ENCODE measurements at regions not wholly inside any gene's neighbourhood (a gene's known extent, or its start where the extent isn't known, plus 50 kb on each side); places are given as distances from the start of the nearest gene placed in this dataset.

DNA sequence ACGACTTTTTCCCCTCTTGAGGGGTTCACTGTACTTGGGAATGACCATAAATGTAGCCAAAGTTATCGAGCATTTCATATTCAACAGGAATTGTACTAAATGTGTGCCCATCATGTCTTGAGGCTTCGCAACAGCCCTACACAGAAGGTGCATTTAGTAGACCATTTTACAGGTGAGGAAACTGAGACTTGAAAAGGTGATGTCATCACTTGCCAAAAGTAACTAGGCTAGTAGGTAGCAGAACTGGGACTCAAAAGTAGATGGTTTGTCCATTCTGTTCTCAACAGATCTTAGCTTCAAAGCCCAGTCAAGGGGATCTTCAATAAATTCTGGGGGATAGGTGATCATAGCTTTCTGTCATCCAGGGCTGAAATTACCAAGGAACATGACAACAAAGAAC is 782.2 kb downstream of the MED13L start:
- Histone ChIP-seq H3K36me3 (ENCODE audit: control insufficient read depth in 4 of 4, insufficient read depth in 3 of 4, low read depth in 1 of 4, low read length in 3 of 4) (no peaks in the 10 kb centered on the region), H3K27ac (ENCODE audit: low read depth in 1 of 2, low read length in 2 of 2) (no peak overlapping the region), H3K4me1 (ENCODE audit: control insufficient read depth in 4 of 4, insufficient read depth in 4 of 4, low read length in 3 of 4) (no peaks in the 10 kb centered on the region), H3K27me3 (ENCODE audit: control insufficient read depth in 4 of 4, insufficient read depth in 4 of 4, low read length in 3 of 4) (no peaks in the 10 kb centered on the region), H3K9me3 (ENCODE audit: control insufficient read depth in 4 of 4, low read length in 3 of 4) (no peaks in the 10 kb centered on the region), H3K4me3 (ENCODE audit: low read depth in 1 of 3, low read length in 3 of 3) (no peak overlapping the region), H3K9ac (ENCODE audit: low read depth in 1 of 2, low read length in 2 of 2) (no peak overlapping the region)
- TF ChIP-seq NR2F2 (IDR thresholded peaks at IDR 0.05) (no peak), FOXA1 (IDR thresholded peaks at IDR 0.05) (no peak), RAD21 (IDR thresholded peaks at IDR 0.05) (no peak), CTCF (IDR thresholded peaks at IDR 0.05; ENCODE audit: low read depth, low read length, missing input control) (no peak), GABPA (IDR thresholded peaks at IDR 0.05 in 1 of 2, conservative IDR thresholded peaks at IDR 0.05 in 1 of 2) (no peak), SP1 (IDR thresholded peaks at IDR 0.05) (no peak)
- TF ChIP-seq, protein P1, sequence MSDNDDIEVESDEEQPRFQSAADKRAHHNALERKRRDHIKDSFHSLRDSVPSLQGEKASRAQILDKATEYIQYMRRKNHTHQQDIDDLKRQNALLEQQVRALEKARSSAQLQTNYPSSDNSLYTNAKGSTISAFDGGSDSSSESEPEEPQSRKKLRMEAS (IDR thresholded peaks at IDR 0.05) = no peak
- TF ChIP-seq, protein P2, sequence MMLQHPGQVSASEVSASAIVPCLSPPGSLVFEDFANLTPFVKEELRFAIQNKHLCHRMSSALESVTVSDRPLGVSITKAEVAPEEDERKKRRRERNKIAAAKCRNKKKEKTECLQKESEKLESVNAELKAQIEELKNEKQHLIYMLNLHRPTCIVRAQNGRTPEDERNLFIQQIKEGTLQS (IDR thresholded peaks at IDR 0.05) = no peak
- TF ChIP-seq, protein P3, sequence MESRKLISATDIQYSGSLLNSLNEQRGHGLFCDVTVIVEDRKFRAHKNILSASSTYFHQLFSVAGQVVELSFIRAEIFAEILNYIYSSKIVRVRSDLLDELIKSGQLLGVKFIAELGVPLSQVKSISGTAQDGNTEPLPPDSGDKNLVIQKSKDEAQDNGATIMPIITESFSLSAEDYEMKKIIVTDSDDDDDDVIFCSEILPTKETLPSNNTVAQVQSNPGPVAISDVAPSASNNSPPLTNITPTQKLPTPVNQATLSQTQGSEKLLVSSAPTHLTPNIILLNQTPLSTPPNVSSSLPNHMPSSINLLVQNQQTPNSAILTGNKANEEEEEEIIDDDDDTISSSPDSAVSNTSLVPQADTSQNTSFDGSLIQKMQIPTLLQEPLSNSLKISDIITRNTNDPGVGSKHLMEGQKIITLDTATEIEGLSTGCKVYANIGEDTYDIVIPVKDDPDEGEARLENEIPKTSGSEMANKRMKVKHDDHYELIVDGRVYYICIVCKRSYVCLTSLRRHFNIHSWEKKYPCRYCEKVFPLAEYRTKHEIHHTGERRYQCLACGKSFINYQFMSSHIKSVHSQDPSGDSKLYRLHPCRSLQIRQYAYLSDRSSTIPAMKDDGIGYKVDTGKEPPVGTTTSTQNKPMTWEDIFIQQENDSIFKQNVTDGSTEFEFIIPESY (IDR thresholded peaks at IDR 0.05) = no peak
- WGBS = 87% methylated on average over 3 of the region's 3 CpGs
- DNase-seq (ENCODE audit: low spot score) = no peak

GRCh38 chr12:115492553-115492952 is 784.9 kb downstream of the MED13L start:
- no peaks in the 10 kb centered on the region for H3K27me3 ChIP-seq (ENCODE audit: control insufficient read depth in 4 of 4, insufficient read depth in 4 of 4, low read length in 3 of 4)
- H3K4me1 ChIP-seq (ENCODE audit: control insufficient read depth in 4 of 4, insufficient read depth in 4 of 4, low read length in 3 of 4) = no peaks in the 10 kb centered on the region
- H3K36me3 ChIP-seq (ENCODE audit: control insufficient read depth in 4 of 4, insufficient read depth in 3 of 4, low read depth in 1 of 4, low read length in 3 of 4) = no peaks in the 10 kb centered on the region
- H3K9me3 ChIP-seq (ENCODE audit: control insufficient read depth in 4 of 4, low read length in 3 of 4) = no peaks in the 10 kb centered on the region
- no peak overlapping the region for H3K4me3 ChIP-seq (ENCODE audit: low read depth in 1 of 3, low read length in 3 of 3)
- H3K27ac ChIP-seq (ENCODE audit: low read depth in 1 of 2, low read length in 2 of 2) = no peak overlapping the region
- H3K9ac ChIP-seq (ENCODE audit: low read depth in 1 of 2, low read length in 2 of 2) = no peak overlapping the region
- no peak for TF ChIP-seq CTCF (IDR thresholded peaks at IDR 0.05; ENCODE audit: low read depth, low read length, missing input control)
- no peak for TF ChIP-seq TAF1 (conservative IDR thresholded peaks at IDR 0.05)
- TF ChIP-seq EGR1 (IDR thresholded peaks at IDR 0.05; ENCODE audit: low read depth in 2 of 2) = no peak
- TF ChIP-seq FOXA2 (IDR thresholded peaks at IDR 0.05) = no peak
- TF ChIP-seq, protein P2 (IDR thresholded peaks at IDR 0.05) = no peak
- TF ChIP-seq HNF4A (conservative IDR thresholded peaks at IDR 0.05) = no peak
- TF ChIP-seq YY1 (IDR thresholded peaks at IDR 0.05) = no peak
- TF ChIP-seq RXRA (IDR thresholded peaks at IDR 0.05) = no peak
- no peak for TF ChIP-seq GABPA (IDR thresholded peaks at IDR 0.05 in 1 of 2, conservative IDR thresholded peaks at IDR 0.05 in 1 of 2)
- no peak for TF ChIP-seq JUND (IDR thresholded peaks at IDR 0.05)
- no peak for TF ChIP-seq FOXA1 (IDR thresholded peaks at IDR 0.05)
- no peak for TF ChIP-seq NR2F2 (IDR thresholded peaks at IDR 0.05)
- no peak for TF ChIP-seq REST (IDR thresholded peaks at IDR 0.05)
- TF ChIP-seq HNF4G (IDR thresholded peaks at IDR 0.05) = no peak
- TF ChIP-seq, protein P1 (IDR thresholded peaks at IDR 0.05) = no peak
- no peak for TF ChIP-seq RAD21 (IDR thresholded peaks at IDR 0.05)
- TF ChIP-seq SP1 (IDR thresholded peaks at IDR 0.05) = no peak
- DNase-seq (ENCODE audit: low spot score) = no peak
- 45% methylated on average over 2 of the region's 2 CpGs for WGBS

All from liver (tissue), 8 donors.